HFFc6 (cell line): ENCODE measurements at regions not wholly inside any gene's neighbourhood (a gene's known extent, or its start where the extent isn't known, plus 50 kb on each side); places are given as distances from the start of the nearest gene placed in this dataset.

Source experiments
- DNase-seq: peaks from one replicate; pipeline ENCODE4 v3.0.0-alpha.2; 2018
- H3K27ac Mint-ChIP-seq: 2 replicates; pipeline ENCODE4 v1.8.0; 2020; ENCODE audit warnings: mild to moderate bottlenecking, mixed read lengths
- H3K27me3 Mint-ChIP-seq: 2 replicates; pipeline ENCODE4 v1.8.0; 2021; ENCODE audit warnings: mild to moderate bottlenecking, moderate library complexity, mixed read lengths; ENCODE audit not compliant: insufficient read depth
- H3K36me3 Mint-ChIP-seq: 2 replicates; pipeline ENCODE4 v1.8.0; 2021; ENCODE audit warnings: low read depth, mixed read lengths
- H3K4me1 Mint-ChIP-seq: 2 replicates; pipeline ENCODE4 v1.8.0; 2020; ENCODE audit warnings: low read depth, mixed read lengths
- H3K4me3 Mint-ChIP-seq: 2 replicates; pipeline ENCODE4 v1.8.0; 2020; ENCODE audit warnings: mild to moderate bottlenecking, moderate library complexity, mixed read lengths
- H3K9me3 Mint-ChIP-seq: 2 replicates; pipeline ENCODE4 v1.8.0; 2020; ENCODE audit warnings: mild to moderate bottlenecking, mixed read lengths
- TF ChIP-seq, protein P1 (sequence below): fragments of 200-600 bp; sonication (generic); IDR thresholded peaks from 2 replicates; pipeline ENCODE4 v1.5.0; 2021; ENCODE audit warnings: antibody characterized with exemption, mild to moderate bottlenecking

- Mint-ChIP-seq H3K27ac (no peak overlapping the region), H3K9me3 (no peaks in the 10 kb centered on the region), H3K36me3 (no peaks in the 10 kb centered on the region), H3K4me3 (no peak overlapping the region), H3K27me3 (peaks cover 5% of the 10 kb centered on the region; the same call in 1 of the 2 replicates), H3K4me1 (no peaks in the 10 kb centered on the region)
- DNase-seq: no peak
- TF ChIP-seq, protein P1, sequence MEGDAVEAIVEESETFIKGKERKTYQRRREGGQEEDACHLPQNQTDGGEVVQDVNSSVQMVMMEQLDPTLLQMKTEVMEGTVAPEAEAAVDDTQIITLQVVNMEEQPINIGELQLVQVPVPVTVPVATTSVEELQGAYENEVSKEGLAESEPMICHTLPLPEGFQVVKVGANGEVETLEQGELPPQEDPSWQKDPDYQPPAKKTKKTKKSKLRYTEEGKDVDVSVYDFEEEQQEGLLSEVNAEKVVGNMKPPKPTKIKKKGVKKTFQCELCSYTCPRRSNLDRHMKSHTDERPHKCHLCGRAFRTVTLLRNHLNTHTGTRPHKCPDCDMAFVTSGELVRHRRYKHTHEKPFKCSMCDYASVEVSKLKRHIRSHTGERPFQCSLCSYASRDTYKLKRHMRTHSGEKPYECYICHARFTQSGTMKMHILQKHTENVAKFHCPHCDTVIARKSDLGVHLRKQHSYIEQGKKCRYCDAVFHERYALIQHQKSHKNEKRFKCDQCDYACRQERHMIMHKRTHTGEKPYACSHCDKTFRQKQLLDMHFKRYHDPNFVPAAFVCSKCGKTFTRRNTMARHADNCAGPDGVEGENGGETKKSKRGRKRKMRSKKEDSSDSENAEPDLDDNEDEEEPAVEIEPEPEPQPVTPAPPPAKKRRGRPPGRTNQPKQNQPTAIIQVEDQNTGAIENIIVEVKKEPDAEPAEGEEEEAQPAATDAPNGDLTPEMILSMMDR: no peak
These were observed 517.2 kb upstream of the NR5A2 start for GRCh38 chr1:199510314-199510713.

GRCh38 chr1:199512037-199512710 is 515.3 kb upstream of the NR5A2 start:
- Mint-ChIP-seq H3K4me3 (no peak overlapping the region), H3K4me1 (no peaks in the 10 kb centered on the region), H3K27ac (no peak overlapping the region), H3K27me3 (0 out of 2 replicates have a peak, but pooled peaks cover 2% of the 10 kb centered on the region), H3K36me3 (no peaks in the 10 kb centered on the region), H3K9me3 (no peaks in the 10 kb centered on the region)
- TF ChIP-seq, protein P1: no peak
- DNase-seq: no peak

DNA sequence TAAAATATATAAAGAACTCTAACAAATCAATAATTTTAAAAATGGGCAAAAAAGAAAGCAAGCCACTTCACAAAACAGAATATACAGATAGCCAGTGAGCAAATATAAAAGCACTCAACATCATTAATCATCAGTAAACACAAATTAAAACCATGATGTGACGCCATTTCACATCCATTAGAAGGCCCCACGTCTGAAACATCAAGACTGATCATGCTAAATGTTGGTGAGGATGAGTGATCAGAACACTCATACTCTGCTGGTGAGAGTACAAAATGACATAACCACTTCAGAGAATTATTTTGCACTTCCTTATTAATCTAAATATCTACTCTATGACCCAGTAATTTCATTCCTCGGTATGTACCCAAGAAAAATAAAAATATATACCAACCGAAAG is 512.2 kb upstream of the NR5A2 start:
- Mint-ChIP-seq H3K4me1 (no peaks in the 10 kb centered on the region), H3K27me3 (no peaks in the 10 kb centered on the region; the same call in 1 of the 2 replicates), H3K9me3 (no peaks in the 10 kb centered on the region), H3K4me3 (no peak overlapping the region), H3K27ac (no peak overlapping the region), H3K36me3 (no peaks in the 10 kb centered on the region)
- no peak for DNase-seq
- TF ChIP-seq, protein P1: no peak

GRCh38 chr1:199522338-199522737 is 505.2 kb upstream of the NR5A2 start:
- TF ChIP-seq, protein P1: no peak
- Mint-ChIP-seq H3K27ac (peak overlapping the region; percentile 8; the same call in 1 of the 2 replicates), H3K27me3 (no peaks in the 10 kb centered on the region; the same call in 1 of the 2 replicates), H3K4me1 (no peaks in the 10 kb centered on the region; the same call in 1 of the 2 replicates), H3K9me3 (no peaks in the 10 kb centered on the region), H3K36me3 (no peaks in the 10 kb centered on the region), H3K4me3 (no peak overlapping the region)
- DNase-seq: no peak

- Mint-ChIP-seq H3K36me3 (no peaks in the 10 kb centered on the region), H3K27ac (peak overlapping the region; percentile 8; the same call in 1 of the 2 replicates), H3K27me3 (no peaks in the 10 kb centered on the region), H3K4me3 (no peak overlapping the region), H3K4me1 (no peaks in the 10 kb centered on the region; the same call in 1 of the 2 replicates), H3K9me3 (no peaks in the 10 kb centered on the region)
- TF ChIP-seq, protein P1: no peak
- DNase-seq: peak; percentile 27
These were observed 504.6 kb upstream of the NR5A2 start for GRCh38 chr1:199522936-199523335.
